Ramos (cell line): ENCODE measurements at regions not wholly inside any gene's neighbourhood (a gene's known extent, or its start where the extent isn't known, plus 50 kb on each side); places are given as distances from the start of the nearest gene placed in this dataset.
"Not testable (repeated sequence)": the region's sequence is repeated elsewhere in the genome, so short reads cannot be mapped to it uniquely, and the experiment has no call there.

Source experiments
- in situ Hi-C: fragments of 300-500 bp; cut with MboI; formaldehyde crosslinking; loops from one replicate; pipeline ENCODE4 v1.14.3; 2022; ENCODE audit warnings: low sequenced_read_pairs; ENCODE audit not compliant: unreplicated experiment

GRCh38 chr10:64576497-64576896 lies 1055.3 kb downstream of the REEP3 start:
- in situ Hi-C loops = no loop called here

DNA sequence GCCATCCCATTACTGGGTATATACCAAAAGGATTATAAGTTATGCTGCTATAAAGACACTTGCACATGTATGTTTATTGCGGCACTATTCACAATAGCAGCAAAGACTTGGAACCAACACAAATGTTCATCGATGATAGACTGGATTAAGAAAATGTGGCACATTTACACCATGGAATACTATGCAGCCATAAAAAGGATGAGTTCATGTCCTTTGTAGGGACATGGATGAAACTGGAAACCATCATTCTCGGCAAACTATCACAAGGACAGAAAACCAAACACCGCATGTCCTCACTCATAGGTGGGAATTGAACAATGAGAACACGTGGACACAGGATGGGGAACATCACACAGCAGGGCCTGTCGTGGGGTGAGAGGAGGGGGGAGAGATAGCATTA lies 1057.6 kb downstream of the REEP3 start:
- in situ Hi-C loops = not testable (repeated sequence)

DNA sequence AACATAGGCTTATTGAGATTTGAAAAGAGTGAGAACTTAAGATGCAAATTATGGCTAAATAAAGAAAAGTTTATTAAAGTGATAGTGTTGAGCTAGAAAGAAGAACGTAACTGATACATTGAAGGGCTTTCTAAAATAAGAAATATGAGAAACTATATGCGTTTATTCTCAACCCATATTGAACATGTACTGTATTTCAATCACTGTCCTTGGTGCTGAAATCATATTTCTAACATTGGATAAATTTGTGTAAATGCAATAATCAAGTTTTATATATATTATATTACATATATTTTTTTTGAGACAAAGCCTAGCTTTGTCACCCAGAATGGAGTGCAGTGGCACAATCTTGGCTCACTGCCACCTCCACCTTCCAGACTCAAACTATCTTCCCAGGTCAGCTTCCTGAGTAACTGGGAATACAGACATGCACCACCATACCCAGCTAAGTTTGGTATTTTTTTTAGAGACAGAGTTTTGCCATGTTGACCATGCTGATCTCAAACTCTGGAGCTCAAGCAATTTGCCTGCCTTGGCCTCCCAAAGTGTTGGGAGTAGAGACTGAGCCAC lies 1065.8 kb downstream of the REEP3 start:
- in situ Hi-C loops = no loop called here

DNA sequence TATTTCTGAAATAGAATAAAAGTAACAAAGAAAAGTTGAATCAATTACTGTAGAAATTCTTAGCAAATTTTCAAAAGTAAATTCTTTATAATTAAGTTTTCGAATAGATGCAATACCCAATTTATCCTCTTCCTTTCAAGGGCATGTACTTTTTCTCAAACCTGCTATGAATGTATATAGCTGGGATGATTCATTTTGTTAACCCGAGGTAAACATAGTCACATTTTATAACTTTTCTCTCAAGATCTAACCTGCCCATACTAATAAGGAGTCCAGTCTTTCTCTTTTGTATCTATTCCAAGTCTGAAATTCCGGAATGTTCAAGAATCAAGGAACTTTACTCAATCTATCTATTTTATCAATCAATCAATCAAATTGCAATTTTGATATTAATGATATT lies 1072.9 kb downstream of the REEP3 start:
- in situ Hi-C loops = no loop called here

DNA sequence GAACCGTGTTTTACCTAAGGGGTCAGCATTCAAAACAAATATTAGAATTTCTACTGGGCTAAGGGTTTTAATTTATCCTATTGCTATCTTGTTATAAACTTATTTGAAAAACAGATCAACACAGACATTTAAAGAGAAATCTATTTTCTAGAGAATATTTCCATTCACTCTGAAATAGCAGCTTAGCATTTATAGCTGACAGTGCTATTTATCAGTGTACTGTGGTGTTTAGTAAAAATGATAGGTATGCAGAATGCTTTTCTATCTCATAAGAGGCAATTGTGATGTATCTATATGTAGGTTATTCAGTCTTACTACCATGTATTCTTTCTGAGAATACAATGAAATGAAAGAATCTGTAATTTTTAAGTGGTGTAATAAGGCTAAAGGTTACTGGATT lies 1077.4 kb downstream of the REEP3 start:
- in situ Hi-C loops = no loop called here

DNA sequence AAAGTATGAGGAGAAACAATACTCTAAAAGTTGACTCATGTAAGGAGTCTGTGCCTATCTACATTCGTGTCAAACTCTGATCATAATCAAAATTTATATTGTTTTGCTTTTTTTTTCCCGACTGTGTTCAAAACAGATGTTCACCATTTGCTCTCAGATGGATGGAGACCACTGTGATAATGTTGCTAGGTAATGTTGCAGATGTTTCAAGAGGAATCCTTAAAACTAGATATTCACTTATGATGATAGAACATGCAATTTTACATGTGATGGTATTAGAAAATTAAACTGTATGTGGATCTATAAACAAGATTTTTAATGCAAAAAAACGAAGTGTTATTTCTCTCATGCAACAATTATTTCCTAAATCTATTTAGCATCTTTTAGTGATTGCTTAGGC lies 1080.1 kb downstream of the REEP3 start:
- in situ Hi-C loops = no loop called here

- in situ Hi-C loops = no loop called here
Observed at GRCh38 chr10:64617085-64617484, 1095.9 kb downstream of the REEP3 start.

DNA sequence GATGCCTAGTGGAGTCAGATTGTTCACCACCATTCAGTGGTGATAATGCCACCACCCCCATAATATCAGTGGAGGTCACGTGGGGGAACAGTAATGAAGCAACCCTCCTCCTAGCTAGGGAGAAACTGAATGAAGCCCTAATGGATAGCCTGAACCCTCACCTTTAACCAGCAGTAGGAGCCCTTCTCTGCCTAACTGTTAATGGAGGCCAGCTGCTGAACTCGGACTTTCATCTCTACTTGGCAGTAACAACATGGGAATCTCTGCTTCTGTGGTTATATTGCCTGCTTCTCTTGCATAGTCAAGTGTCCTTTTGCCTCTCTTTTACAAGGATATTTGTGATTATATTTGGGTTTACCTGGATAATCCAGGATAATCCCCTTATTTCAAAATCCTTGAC lies 1097.9 kb downstream of the REEP3 start:
- in situ Hi-C loops = no loop called here

DNA sequence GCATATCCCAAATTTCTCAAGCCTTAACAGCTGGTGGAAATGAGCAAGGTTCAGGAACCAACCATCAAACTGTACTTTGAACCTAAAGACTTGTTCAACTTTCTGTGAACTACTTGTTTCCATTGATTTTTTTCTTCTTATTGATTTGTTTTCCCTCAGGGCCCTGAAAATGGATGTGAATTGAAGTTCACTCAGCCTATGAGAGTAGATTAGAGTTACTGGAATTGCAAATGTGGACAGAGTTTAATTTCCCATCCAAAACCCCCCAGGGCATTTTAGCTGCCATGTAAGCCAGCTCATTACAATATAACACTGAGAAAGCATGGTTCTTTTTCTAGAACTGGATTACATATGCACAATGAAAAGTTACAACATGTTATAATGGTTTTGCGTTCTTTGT lies 1105.7 kb downstream of the REEP3 start:
- in situ Hi-C loops = no loop called here

DNA sequence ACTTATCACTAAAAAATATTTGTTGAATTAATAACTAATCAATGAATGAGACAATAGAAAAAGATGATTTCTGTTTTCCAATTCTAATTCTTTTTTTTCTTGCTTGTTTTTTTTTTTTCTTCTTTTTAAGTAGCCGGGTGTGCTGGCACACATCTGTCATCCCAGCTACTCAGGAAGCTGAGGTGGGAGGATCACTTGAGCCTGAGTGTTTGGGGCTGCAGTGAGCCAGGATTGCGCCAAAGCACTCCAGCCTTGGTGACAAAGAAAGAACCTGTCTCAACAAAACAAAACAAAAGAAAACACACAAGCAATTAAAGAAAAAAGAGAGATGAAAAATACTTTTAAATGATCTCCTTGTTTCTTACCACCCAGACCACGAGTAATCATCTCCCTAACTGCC lies 1109.3 kb downstream of the REEP3 start:
- in situ Hi-C loops = no loop called here

DNA sequence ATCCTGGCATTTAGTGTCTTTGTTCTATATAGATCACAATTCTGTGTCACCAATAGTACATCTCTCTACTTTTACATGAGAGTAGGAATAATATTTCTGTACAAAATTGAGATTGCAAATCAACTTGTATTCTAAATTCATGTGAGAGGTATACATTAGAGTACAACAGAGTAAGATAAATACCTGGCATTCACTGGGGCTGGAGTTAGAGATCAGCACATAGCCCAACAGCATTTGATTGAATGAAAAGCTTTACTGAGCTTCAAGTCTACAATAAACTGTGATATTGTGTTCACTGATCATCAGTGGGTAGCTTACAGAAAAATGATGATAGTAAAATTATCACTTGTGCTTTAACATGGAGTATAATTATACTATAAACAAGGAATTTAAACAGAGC lies 1114.7 kb downstream of the REEP3 start:
- in situ Hi-C loops = no loop called here

DNA sequence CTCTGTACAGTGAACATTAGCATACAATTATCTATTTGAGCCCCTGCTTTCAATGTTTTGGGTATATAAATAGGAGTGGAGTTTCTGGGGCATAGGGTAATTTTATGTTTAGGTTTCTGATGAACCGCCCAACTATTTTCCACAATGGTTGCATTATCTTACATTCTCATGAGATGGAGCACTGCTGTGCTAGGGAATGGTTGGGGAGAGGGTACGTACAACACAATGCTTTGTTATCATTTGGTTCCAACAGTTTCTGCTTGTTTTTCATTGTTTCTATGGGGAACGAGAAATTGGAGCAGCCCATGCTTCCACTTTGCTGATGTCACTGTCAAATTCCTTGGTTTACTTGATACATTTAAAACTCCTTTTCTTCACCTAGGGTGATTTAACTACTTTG lies 1115.3 kb downstream of the REEP3 start:
- in situ Hi-C loops = no loop called here

DNA sequence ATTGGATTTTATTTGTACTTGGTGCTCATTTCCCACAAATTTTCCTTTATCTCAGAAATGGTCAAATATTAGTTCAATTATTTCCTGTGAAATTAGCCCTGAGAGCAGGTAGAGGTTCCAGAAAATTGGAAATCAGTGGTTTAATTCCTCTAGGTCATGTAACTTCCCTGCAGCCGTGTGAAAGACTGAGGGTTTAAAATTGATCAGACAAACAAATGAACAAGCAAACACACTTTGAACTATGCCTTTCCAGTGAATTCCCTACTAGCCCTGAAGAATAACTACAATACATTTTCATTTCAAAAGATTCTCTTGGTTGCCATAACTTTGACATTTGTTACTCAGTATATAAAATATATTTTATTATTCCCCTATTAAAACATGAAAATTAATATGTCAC lies 1116.7 kb downstream of the REEP3 start:
- in situ Hi-C loops = no loop called here

DNA sequence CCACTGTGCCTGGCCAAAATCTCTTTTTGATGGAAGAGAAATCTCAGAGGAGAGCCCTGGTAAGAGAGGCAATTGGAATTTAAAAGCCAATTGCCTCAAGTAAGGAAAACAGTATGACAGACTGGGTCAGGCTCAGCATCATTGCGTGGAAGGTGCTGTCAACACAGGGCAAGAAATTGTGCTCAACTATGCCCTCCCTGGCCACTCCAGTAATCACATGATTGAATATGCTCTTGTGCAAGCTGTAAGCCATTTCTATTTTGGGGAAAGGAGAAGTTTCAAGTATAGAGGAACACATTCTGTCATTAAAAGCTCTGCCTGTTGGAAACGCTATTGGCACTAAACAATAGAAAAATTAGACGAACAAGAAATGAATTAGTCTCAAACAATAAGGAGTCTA lies 1127.7 kb downstream of the REEP3 start:
- in situ Hi-C loops = no loop called here

- in situ Hi-C loops = no loop called here
Observed at GRCh38 chr10:64658528-64658927, 1137.3 kb downstream of the REEP3 start.

DNA sequence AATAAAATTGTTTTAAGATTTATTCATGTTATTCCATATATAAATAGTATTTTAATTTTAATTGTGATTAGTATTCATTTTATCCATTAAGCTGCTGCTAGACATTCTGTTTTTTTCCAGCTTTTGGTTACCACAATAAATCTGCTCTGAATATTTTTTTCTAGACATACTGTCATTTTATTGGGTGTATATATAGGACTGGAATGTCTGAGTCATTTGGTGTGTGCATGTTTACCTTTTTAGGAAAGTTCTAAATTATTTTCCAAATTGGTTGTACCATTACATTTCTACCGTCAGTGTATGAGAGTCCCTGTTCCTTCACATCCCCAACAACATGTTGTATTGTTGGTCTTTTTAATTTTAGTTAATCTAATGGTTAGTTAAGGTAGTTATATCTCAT lies 1138.1 kb downstream of the REEP3 start:
- in situ Hi-C loops = no loop called here

- in situ Hi-C loops = no loop called here
Observed at GRCh38 chr10:64682043-64682442, 1160.8 kb downstream of the REEP3 start.

GRCh38 chr10:64690194-64690593 lies 1169.0 kb downstream of the REEP3 start:
- in situ Hi-C loops = no loop called here

- in situ Hi-C loops = no loop called here
Observed at GRCh38 chr10:64699244-64699643, 1178.0 kb downstream of the REEP3 start.

DNA sequence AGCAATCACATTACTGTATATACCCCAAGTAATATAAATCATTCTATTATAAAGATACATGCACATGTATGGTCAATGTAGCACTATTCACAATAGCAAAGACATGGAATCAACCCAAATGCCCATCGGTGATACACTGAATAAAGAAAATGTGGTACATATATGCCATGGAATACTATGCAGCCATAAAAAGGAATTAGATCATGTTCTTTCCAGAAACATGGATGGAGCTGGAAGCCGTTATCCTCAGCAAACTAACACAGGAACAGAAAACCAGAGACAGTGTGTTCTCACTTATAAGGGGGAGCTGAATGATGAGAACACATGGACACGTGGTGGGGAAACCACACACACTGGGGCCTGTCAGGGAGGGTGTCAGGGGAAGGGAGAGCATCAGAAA lies 1180.9 kb downstream of the REEP3 start:
- in situ Hi-C loops = not testable (repeated sequence)

GRCh38 chr10:64708884-64709681 lies 1187.9 kb downstream of the REEP3 start:
- in situ Hi-C loops = no loop called here

GRCh38 chr10:64726466-64726865 lies 1205.3 kb downstream of the REEP3 start:
- in situ Hi-C loops = no loop called here
